Panc1 (cell line): ENCODE measurements at regions not wholly inside any gene's neighbourhood (a gene's known extent, or its start where the extent isn't known, plus 50 kb on each side); places are given as distances from the start of the nearest gene placed in this dataset.

ENCODE experiments used
- POLR2AphosphoS5 ChIP-seq: IDR thresholded peaks from 2 replicates; pipeline ENCODE4 v1.6.1; 2012; ENCODE audit warnings: mild to moderate bottlenecking, low read depth, low read length, moderate library complexity
- TF ChIP-seq, protein P1 (sequence below): fragments of 450-650 bp; IDR thresholded peaks from 2 replicates; pipeline ENCODE4 v1.5.1; 2017; ENCODE audit warnings: mild to moderate bottlenecking

DNA sequence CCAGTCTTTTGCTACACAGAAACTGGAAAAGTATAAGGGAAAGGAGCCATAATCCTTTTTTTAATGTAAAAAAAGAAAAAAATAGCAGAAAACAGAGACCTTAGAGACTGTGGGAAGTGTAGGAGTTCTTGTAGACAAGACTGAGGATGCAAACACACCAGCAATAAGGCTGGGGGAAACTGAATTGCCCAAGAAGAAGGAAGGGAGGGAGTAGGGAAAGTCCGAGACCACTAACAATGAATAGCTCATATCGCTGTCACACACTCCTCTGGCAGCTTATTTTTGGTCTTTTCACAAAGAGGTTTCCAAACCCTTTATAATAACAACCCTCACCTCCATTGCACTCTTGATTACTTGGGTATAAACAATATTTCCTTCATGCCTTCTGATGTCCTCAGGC, 952.0 kb downstream of the SLITRK5 start:
- TF ChIP-seq, protein P1, sequence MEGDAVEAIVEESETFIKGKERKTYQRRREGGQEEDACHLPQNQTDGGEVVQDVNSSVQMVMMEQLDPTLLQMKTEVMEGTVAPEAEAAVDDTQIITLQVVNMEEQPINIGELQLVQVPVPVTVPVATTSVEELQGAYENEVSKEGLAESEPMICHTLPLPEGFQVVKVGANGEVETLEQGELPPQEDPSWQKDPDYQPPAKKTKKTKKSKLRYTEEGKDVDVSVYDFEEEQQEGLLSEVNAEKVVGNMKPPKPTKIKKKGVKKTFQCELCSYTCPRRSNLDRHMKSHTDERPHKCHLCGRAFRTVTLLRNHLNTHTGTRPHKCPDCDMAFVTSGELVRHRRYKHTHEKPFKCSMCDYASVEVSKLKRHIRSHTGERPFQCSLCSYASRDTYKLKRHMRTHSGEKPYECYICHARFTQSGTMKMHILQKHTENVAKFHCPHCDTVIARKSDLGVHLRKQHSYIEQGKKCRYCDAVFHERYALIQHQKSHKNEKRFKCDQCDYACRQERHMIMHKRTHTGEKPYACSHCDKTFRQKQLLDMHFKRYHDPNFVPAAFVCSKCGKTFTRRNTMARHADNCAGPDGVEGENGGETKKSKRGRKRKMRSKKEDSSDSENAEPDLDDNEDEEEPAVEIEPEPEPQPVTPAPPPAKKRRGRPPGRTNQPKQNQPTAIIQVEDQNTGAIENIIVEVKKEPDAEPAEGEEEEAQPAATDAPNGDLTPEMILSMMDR, result no peak
- no peak for TF ChIP-seq POLR2AphosphoS5
